ENCODE measurements at regions not wholly inside any gene's neighbourhood (a gene's known extent, or its start where the extent isn't known, plus 50 kb on each side); places are given as distances from the start of the nearest gene placed in this dataset.
"Not testable (repeated sequence)": the region's sequence is repeated elsewhere in the genome, so short reads cannot be mapped to it uniquely, and the experiment has no call there.

- BruUV-seq (replicated peaks) = no TSS peak
- intact Hi-C loops (cut with micrococcal nuclease) = no loop called here
- peaks cover 5% of the 10 kb centered on the region for H3K9me3 ChIP-seq (replicated peaks; ENCODE audit: control insufficient read depth, insufficient read depth, low read length)
- no peak overlapping the region for H3K27ac ChIP-seq (ENCODE audit: insufficient read depth, low read depth, low read length)
- H3K9me1 ChIP-seq (replicated peaks; ENCODE audit: control insufficient read depth, extremely low read depth, insufficient read depth, low read length) = no peaks in the 10 kb centered on the region
- H3K9ac ChIP-seq (replicated peaks; ENCODE audit: extremely low read depth, insufficient read depth, low read length) = no peak overlapping the region
- no peak for DNase-seq (ENCODE audit: low read depth, low spot score)
- no peak for TF ChIP-seq POLR2AphosphoS5 (IDR thresholded peaks at IDR 0.05; ENCODE audit: insufficient read depth, low read depth, low read length)
- no peak for TF ChIP-seq CTCF (IDR thresholded peaks at IDR 0.05; ENCODE audit: extremely low read depth in 1 of 2, insufficient read depth in 1 of 2, low read depth in 1 of 2, low read length in 2 of 2)
- no peak for TF ChIP-seq FOS (IDR thresholded peaks at IDR 0.05; ENCODE audit: borderline replicate concordance, insufficient read depth, low read length)
- TF ChIP-seq, protein P1, sequence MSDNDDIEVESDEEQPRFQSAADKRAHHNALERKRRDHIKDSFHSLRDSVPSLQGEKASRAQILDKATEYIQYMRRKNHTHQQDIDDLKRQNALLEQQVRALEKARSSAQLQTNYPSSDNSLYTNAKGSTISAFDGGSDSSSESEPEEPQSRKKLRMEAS (IDR thresholded peaks at IDR 0.05; ENCODE audit: insufficient read depth, insufficient read length) = no peak
- TF ChIP-seq POLR2A (IDR thresholded peaks at IDR 0.05; ENCODE audit: low read depth, low read length) = no peak
- no peak for TF ChIP-seq EZH2 (IDR thresholded peaks at IDR 0.05; ENCODE audit: borderline replicate concordance, low read depth, low read length, severe bottlenecking)
- no peak for TF ChIP-seq MYC (IDR thresholded peaks at IDR 0.05; ENCODE audit: low read depth, low read length)
- no peak for TF ChIP-seq GATA2 (IDR thresholded peaks at IDR 0.05; ENCODE audit: insufficient read depth, insufficient read length, low read depth, low read length)
- TF ChIP-seq JUN (IDR thresholded peaks at IDR 0.05; ENCODE audit: borderline replicate concordance, insufficient read depth, insufficient read length, low read depth) = no peak
- H2AFZ ChIP-seq (ENCODE audit: low read depth, low read length) = no peak overlapping the region
- FAIRE-seq = no peak
- ChIA-PET CTCF (no interaction called here), POLR2A (no interaction called here)
- dilution Hi-C loops (cut with MboI; ENCODE audit: extremely low pct_ligation_motif_present, low sequenced_read_pairs) = no loop called here
- H3K4me3 ChIP-seq (replicated peaks in 1 of 3; ENCODE audit: insufficient read depth in 1 of 3, low read depth in 1 of 3, low read length in 3 of 3) = no peak overlapping the region
- H4K20me1 ChIP-seq (replicated peaks; ENCODE audit: control insufficient read depth, extremely low read depth, insufficient read depth, low read length) = no peaks in the 10 kb centered on the region
- no peaks in the 10 kb centered on the region for H3K79me2 ChIP-seq (ENCODE audit: control insufficient read depth, insufficient read depth, low read length)
- no peaks in the 10 kb centered on the region for H3K4me1 ChIP-seq (ENCODE audit: control insufficient read depth, extremely low read depth, insufficient read depth, low read length)
- no peak overlapping the region for H3K4me2 ChIP-seq (ENCODE audit: insufficient read depth, low read length)
- H3K27me3 ChIP-seq (ENCODE audit: control insufficient read depth in 2 of 2, insufficient read depth in 2 of 2, low read length in 2 of 2) = no peaks in the 10 kb centered on the region
- no peaks in the 10 kb centered on the region for H3K36me3 ChIP-seq (ENCODE audit: control insufficient read depth in 2 of 2, extremely low read depth in 1 of 2, insufficient read depth in 2 of 2, low read length in 2 of 2)
Measured at GRCh38 chr10:18949391-18949790, 99.2 kb upstream of the MALRD1 start.

DNA sequence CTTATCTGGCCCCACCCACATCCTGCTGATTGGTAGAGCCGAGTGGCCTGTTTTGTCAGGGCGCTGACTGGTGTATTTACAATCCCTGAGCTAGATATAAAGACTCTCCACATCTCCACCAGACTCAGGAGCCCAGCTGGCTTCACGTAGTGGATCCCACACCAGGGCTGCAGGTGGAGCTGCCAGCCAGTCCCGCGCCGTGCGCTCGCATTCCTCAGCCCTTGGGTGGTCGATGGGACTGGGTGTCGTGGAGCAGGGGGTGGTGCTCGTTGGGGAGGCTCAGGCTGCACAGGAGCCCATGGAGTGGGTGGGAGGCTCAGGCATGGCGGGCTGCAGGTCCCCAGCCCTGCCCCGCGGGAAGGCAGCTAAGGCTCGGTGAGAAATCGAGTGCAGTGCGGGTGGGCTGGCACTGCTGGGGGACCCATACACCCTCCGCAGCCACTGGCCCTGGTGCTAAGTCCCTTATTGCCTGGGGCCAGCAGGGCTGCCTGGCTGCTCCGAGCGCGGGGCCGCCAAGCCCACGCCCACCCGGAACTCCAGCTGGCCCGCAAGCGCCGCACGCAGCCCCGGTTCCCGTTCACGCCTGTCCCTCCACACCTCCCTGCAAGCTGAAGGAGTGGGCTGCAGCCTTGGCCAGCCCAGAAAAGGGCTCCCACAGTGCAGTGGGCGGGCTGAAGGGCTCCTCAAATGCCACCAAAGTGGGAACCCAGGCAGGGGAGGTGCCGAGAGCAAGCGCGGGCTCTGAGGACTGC is 97.4 kb upstream of the MALRD1 start:
- FAIRE-seq; DNase-seq (ENCODE audit: low read depth, low spot score); H3K9me1 ChIP-seq (replicated peaks; ENCODE audit: control insufficient read depth, extremely low read depth, insufficient read depth, low read length); CTCF ChIA-PET; dilution Hi-C loops (cut with MboI; ENCODE audit: extremely low pct_ligation_motif_present, low sequenced_read_pairs); H3K4me3 ChIP-seq (replicated peaks in 1 of 3; ENCODE audit: insufficient read depth in 1 of 3, low read depth in 1 of 3, low read length in 3 of 3); H3K4me2 ChIP-seq (ENCODE audit: insufficient read depth, low read length); H3K27ac ChIP-seq (ENCODE audit: insufficient read depth, low read depth, low read length); H3K9me3 ChIP-seq (replicated peaks; ENCODE audit: control insufficient read depth, insufficient read depth, low read length); POLR2A ChIA-PET; intact Hi-C loops (cut with micrococcal nuclease); H3K36me3 ChIP-seq (ENCODE audit: control insufficient read depth in 2 of 2, extremely low read depth in 1 of 2, insufficient read depth in 2 of 2, low read length in 2 of 2); H3K4me1 ChIP-seq (ENCODE audit: control insufficient read depth, extremely low read depth, insufficient read depth, low read length); H4K20me1 ChIP-seq (replicated peaks; ENCODE audit: control insufficient read depth, extremely low read depth, insufficient read depth, low read length); H3K79me2 ChIP-seq (ENCODE audit: control insufficient read depth, insufficient read depth, low read length); H3K27me3 ChIP-seq (ENCODE audit: control insufficient read depth in 2 of 2, insufficient read depth in 2 of 2, low read length in 2 of 2); H2AFZ ChIP-seq (ENCODE audit: low read depth, low read length); H3K9ac ChIP-seq (replicated peaks; ENCODE audit: extremely low read depth, insufficient read depth, low read length); BruUV-seq (replicated peaks): not testable (repeated sequence)
